NCI-H1417 treated with DMSO at 0.1 percent for 48 hours (cell line): ENCODE measurements at regions not wholly inside any gene's neighbourhood (a gene's known extent, or its start where the extent isn't known, plus 50 kb on each side); places are given as distances from the start of the nearest gene placed in this dataset.
"Not testable (repeated sequence)": the region's sequence is repeated elsewhere in the genome, so short reads cannot be mapped to it uniquely, and the experiment has no call there.

ENCODE experiments used
- DNase-seq: peaks from one replicate; lab custom pipeline; 2025; lab: John Stamatoyannopoulos, UW

DNA sequence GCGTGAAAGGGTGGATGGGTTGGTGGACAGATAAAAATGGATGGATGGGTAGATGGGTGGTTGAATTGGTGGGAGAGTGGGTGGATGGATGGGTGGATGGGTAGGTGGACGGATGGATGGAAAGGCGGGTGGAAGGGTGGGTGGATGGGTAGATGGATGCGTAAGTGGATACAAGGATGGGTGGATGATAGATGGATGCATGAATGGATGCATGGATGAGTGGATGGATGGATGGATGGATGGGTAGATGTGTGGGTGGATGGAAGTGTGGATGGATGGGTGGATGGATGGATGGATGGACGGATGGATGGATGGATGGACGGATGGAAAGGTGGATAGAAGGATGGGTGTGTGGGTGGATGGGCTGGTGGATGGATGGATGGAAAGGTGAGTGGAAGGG lies 77.0 kb upstream of the GRK3 start:
- no peak for DNase-seq

DNA sequence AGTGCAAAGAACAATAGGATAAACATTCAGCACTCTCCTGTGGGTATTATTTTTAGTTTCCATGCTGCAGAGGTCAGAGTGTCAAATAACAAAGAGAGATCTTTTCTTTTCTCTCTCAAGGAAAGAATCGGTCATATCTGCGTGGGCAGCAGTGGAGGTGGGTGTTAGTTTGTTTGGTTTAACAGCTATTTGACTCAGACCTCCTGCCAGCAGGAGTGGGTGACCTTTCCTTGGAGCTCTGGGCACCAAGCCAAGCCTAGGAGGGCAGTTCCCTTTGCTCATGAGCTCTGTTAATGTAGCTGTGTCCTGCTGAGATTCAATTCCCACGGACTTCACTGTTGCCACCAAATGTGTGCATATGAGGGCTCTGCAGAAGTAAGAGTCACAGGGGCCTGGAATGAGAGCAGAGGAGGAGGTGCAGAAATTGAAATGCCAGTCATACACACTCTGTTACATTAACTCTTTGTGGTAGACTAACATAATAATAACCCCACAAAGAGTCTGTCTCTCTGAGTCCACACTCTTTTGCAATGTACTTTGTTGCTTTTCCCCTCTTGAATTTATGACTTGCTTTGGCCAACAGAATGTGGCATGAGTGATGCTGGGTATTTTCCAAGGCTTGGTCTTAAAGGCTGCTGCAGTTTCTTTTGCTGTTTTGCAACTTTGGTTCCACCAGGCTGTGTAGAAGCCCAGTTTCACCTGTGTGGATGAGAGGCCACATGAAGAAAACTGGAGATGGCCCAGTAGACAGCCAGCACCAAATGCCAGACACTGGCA lies 76.0 kb upstream of the GRK3 start:
- DNase-seq: peak; percentile 77

DNA sequence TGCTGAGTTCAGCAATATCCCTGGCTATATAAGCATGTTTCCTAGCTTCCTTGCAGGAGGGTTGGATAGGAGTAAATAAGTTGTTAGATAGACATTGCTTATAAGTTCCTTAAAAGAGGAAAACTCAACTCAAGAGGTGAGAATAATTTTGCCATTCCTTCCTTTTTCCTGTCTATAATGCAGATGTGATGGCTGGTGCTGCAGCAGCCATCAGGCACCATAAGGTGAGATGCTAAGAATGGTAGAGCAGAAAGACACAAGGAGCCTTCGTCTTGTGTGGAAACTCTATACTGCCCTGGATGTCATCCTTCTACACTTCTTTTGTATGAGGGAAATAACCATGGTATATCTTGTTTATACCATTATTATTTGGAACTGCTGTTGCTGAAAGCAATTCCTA lies 74.5 kb upstream of the GRK3 start:
- no peak for DNase-seq

DNA sequence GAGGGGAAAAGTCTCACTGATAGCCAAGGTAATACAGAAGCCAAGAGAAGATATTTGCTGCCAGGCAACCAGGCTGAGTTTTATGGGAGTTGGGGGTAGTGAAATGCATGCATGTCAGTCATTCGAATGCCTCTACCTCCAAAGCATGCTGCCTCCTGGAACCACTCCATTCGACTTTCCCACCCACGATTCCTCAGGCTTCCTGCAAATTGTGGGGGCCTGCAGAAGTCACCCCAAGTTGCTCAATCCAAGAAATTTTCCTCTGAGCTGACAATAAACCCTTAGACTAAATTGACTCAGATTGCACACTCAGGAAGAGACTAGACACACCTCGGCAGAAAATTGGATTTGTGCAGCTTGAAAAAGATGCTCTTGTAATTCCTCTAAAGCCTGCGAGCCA lies 73.6 kb upstream of the GRK3 start:
- DNase-seq: no peak

DNA sequence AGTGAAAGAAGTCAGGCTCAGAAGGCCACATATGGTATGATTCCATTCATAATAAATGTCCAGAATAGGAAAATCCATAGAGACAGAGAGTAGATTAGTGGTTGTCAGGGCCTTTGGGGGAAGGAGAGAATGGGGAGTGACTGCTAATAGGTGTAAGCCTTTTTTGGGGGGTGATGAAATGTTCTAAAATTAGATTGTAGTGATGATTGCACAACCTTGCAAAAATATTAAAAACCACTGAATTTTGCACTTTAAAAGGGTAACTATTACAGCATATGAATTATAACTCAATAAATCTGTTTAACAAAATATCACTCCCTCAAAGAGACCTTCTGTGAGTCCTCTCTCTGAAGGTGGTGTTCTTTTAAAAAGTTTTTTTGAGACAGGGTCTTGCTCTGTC lies 72.3 kb upstream of the GRK3 start:
- DNase-seq: no peak

DNA sequence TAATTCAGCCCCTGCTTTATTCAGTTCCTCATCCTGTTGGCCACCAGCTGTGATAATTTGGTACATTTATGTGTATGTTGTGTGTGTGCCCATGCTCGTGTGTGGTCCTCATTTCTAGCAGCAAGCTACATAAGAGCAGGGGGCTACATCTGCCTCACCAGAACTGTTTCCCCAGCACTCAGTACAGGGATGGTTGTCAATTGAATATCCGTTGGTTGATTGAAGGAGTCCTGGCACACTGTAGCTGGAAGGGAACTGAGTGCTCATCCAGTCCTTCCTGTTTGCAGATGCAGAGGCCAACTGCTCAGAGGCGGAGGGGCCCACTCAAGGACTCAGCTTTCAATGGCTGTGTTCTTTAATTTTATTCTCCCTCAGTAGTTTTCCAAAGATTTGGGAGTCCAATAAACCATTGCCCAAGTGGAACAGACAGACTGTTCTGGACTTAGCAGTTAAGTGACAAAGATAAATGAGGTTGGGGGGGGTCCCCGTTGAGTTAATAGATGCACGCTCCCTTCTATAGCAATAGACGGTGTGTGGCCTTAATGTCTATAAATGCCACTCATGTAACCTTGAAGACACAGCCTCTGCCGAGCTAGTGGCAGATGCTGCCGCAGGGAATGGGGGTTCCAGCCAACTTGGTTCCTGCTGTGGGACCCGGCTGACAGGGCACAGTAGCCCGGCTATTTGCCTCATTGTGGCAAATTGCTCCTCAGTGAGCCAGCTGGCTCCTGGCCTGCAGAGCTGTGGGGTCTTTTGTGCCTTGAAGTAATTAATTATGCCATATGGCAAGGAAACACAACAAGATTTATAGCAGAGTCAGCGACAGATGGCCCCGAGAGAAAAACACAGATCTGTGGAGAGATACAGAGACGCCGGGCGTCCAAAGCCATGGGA lies 71.4 kb upstream of the GRK3 start:
- DNase-seq: peak; percentile 51

DNA sequence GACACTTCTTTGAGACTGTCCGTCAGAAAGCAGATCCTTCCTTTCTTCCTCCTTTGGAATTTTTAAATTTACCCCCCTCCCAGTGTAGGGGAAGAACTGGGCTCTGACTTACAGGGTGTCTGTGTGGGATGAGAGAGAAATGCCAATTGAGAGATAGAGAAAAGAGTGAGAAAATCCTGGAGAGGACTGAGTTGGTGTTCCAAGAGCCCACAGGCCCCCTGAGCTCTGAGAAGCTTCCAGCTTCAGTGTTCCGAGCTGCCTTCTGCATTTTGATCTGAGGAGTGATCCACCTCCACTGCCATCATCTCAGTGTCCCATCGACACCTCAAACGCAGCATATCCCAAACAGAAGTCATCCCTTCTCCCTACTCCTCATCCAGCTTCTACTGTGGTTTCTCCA lies 70.7 kb upstream of the GRK3 start:
- DNase-seq: no peak

DNA sequence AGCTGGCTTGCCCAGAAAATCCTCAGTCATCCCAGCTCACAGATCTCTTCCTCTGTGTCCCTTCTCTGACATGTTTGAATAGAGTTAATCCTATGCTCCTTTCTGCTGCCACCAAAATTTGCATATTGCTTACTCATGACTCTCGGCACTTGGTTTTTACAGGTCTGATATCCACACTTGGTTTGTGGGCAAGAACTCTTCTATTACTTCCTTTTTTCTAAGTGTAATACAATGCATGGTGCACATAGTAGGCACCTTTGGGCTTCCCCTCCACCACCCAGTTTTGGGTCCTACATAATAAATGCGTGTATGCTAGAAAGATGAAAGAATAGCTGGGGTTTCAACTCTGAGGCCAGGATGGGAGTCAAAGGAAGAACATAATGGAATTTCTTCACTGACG lies 69.7 kb upstream of the GRK3 start:
- no peak for DNase-seq

DNA sequence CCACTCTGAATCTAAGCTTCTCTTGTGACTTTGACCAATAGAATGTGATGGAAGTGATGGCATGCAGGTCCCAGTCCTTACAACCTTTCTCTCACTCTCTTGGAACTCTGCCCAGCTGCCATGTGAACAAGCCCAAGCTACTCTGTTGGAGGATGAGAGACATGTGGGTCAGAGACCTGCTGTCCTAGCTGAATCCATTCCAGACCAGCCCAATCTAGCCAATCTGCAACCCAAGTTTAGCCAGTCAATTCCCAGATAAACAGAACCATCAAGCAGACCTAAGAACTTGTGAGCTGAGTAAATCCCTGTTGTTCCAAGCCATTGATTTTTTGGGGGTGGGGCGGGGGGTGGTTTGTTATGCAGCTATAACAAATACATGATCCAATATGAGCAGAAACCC lies 69.2 kb upstream of the GRK3 start:
- DNase-seq: no peak

DNA sequence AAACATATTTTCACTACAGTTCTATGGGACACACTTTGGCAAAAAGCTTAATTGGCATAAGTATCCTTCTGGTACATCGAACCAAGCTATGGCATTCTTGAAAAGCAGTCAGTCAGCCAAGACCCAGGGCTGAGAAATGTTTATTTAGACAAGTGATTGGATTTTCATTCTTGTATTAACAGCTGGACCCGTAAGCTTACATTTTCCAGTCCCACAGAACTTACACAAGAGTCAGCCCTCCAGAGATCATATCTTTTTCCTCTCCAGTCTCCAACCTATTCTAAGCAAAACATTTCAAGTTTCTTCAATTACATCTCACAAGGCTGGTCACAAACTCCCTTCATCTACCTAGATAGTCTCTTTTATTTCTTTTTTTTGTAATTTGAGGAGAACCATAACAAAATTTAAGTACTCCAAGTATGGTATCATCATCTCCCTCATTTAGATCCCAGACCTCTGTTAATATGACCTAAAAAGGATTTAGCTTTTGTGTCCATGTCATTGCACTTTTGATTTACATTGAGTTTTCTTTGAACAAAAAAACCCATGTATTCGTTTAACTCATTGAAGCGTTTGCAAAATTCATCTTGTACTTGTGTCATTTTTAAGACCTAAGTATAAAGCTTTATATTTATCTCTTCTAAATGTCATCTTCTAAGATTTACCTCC lies 67.9 kb upstream of the GRK3 start:
- DNase-seq: no peak

DNA sequence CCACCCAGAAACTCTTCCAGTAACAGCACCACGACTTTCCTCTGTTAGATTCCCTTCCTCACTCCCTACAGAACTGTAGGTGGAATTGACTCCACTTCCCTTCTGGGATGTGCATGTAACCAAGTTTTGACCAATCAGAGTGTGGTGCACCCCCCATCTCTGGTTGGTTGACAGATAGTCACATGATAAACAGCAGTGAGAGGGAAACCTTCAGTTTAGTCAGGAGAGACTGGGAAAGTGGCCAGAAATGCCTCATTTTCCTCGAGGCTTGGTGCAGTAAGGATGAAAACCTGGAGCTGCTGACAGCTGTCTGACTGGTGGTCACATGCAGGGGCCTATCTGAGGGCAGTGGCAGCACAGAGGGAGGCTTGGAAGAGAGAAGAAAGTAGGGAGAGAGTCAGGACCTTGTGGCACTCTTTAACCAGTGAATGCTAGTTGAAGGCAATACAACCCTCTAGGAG lies 67.3 kb upstream of the GRK3 start:
- DNase-seq: no peak

DNA sequence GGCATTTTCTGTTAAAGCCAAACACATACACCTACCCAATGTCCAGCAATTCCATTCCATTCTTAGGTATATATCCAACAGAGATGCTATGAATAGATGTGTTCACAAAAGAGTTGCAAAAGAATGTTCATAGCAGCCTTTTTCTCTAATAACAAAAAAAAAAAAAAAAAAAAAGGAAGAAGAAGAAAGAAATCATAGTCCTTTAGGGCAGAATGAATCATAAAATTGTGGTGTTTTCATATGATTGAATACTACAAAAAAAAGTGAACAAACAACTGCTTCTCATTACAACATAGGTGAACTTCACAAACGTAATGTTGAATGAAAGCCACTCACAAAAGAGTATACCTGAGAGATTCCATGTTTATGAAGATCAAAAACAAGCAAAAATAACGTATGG lies 66.8 kb upstream of the GRK3 start:
- DNase-seq: no peak

DNA sequence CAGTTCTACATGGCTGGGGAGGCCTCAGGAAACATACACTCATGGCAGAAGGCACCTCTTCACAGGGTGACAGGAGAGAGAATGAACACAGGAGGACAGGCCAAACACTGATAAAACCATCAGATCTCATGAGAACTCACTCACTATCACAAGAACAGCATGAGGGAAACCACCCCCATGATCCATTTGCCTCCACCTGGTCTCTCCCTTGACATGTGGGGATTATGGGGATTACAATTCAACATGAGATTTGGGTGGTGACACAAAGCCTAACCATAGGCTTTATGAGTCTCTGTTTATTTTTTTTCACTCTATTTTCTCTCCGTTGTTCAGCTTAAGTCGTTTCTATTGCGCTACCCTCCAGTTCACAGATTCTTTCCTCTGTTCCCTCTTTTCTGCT lies 63.8 kb upstream of the GRK3 start:
- DNase-seq: not testable (repeated sequence)

DNA sequence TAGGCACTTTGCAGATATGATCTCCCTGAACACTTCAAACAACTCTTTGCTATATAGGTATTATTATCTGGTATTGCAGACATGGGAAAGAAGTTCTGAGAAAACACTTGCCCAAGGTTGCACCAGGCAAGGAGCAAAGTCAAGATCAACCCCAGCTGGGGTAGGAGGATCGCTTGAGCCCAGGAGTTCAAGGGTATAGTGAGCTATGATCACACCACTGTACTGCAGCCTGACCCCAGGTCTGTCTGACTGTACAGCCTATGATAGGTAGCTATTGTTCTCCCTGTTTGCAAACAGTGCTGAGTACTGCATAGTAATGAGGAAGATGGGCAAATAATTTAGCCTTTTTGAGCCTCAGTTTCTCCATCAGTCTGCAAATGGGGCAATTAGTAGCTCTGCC lies 60.5 kb upstream of the GRK3 start:
- not testable (repeated sequence) for DNase-seq

DNA sequence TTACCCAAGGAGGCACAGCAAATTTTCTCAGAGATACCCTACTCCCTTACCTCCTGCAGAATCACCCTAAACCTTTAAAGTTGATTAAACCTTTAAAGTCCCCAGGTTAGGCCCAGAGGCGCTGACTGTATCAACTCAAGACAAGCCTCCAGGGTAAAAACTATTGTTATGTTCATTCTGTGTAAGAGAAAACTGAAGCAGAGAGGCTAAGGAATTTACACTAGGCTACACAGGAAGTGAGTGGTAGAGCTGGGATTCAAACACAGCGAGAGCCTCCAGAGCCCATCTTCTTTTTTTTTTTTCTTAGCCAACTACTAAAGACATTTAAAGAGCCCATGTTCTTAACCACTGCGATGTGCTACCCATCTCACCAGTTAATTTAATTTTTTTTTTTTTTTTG lies 56.3 kb upstream of the GRK3 start:
- no peak for DNase-seq

DNA sequence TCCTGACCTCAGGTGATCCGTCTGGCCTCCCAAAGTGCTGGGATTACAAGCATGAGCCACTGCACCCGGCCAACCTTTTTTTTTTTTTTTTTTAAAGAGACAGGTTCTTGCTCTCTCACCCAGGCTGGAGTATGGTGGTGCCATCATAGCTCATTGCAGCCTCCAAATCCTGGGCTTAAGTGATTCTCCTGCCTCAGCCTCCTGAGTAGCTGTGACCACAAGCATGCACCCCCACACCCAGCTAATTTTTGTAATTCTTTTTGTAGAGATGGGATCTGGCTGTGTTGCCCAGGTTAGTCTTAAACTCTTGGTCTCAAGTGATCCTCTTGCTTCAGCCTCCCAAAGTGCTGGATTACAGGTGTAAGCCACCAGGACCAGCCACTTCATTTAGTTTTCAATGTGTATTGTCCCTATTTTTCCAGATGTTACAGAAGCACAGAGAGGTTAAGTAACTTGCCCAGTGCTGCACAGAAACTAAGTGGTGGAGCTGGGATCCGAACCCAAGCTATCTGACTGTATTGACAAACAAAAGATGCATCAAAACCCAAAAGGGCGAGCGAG lies 55.6 kb upstream of the GRK3 start:
- no peak for DNase-seq

DNA sequence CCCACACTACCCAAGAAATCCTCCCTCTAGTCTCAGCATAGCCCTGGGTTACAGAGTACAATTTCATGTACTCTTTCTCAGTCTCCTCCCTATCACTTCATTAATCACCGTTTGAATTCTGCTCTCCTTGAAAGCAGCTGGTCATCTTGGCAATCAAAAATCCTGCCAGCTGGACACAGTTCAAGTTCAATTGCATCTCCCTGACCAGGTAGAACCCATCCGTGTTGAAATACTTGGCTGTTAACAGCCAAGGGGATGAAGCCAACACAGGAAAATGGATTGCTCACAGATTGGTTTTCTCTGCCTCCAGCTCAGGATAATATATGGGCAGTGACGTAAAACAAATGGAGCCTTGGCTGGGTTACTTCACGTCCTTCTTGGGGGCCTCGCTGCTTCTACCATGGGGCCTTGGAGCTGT lies 55.1 kb upstream of the GRK3 start:
- no peak for DNase-seq

DNA sequence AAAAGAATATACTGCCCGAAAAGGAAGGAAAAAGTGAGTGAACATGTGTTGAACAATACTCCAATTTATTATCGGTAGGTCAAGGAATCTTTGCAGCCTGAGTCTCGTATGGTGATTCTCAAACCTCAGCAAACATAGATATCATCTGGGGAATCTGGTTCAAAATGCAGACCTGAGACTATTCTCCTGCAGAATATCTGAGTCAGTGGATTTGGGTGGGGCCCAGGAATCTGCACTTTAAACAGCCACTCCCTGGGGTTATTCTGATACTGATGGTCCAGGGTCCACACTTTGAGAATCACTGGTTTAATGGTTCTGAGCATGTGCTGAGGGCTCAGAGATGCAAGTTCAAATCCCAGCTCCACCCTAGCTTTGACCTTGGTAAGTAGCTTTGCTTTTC lies 53.6 kb upstream of the GRK3 start:
- DNase-seq: no peak

DNA sequence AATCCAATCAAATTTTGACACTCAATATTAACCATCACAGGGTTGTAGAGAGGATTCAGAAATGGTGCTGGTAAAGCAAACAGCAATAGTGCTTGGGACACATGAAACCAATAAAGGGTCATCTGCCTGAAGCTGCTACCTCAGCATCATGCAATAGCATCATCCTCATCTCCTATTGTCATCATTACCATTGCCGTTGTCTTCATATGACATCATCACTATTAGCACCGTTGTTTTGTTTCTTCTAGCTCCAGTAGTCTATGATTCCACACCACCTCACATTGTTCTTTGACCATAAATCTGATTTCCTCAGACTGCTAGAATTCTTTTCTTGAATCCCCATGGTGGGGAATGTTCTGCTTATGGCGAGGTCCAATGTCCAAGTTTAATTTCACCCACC lies 52.8 kb upstream of the GRK3 start:
- no peak for DNase-seq

DNA sequence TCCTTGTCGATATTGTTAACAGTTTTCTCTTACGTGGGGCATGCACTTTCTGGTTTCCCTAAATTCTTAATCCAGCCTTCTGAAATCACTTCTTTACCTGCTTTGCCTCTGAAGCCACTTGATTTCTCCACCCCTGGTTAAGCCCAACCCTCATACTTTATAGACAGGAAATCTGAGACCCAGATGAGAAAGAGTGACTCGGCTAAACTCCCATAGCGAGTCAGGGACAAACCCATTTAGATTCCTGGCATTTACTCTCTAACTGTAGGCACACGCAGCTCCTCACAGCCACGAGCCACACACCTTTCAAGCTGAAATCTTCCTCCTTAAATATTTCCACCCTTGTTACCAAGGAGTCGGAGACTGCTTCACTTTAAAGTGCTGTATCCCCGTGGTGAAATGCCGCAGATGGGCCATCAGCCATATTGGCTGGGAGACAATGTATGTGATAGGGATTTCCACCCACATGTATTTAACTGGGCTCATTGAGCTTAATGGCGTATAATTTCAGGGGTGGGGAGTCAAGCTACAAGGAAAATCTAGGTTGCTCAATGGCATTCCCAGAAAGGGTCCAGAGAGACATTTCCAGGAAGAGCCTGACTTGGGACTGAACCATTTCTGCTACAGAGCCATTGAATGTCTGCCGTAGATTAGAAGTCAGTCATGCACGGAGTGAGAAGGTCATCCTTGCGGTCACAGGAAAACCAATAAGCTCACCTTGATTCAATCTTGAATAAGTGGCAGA lies 49.9 kb upstream of the GRK3 start:
- no peak for DNase-seq
